Neuronal stem cell (in vitro differentiated cells): ENCODE measurements at regions not wholly inside any gene's neighbourhood (a gene's known extent, or its start where the extent isn't known, plus 50 kb on each side); places are given as distances from the start of the nearest gene placed in this dataset.

Experiments used
- DNase-seq: peaks from one replicate; pipeline ENCODE4 v3.0.0-alpha.2; 2013; ENCODE audit warnings: low spot score
- H2AFZ ChIP-seq: one replicate; pipeline ENCODE4 v1.6.1; 2013; ENCODE audit warnings: mild to moderate bottlenecking, low read length, inconsistent platforms
- H2AK5ac ChIP-seq: 2 replicates; pipeline ENCODE4 v1.6.1; 2013; ENCODE audit warnings: low read depth, mild to moderate bottlenecking, inconsistent platforms, low read length, moderate library complexity, mixed read lengths
- H2BK120ac ChIP-seq: 2 replicates; pipeline ENCODE4 v1.6.1; 2013; ENCODE audit warnings: low read depth, mild to moderate bottlenecking, inconsistent platforms, low read length, moderate library complexity, mixed read lengths
- H2BK12ac ChIP-seq: one replicate; pipeline ENCODE4 v1.6.1; 2013; ENCODE audit warnings: low read length, inconsistent platforms
- H2BK15ac ChIP-seq: 2 replicates; pipeline ENCODE4 v1.6.1; 2013; ENCODE audit warnings: mild to moderate bottlenecking, low read length, inconsistent platforms, mixed read lengths
- H2BK5ac ChIP-seq: one replicate; pipeline ENCODE4 v1.6.1; 2013; ENCODE audit warnings: inconsistent platforms, mild to moderate bottlenecking, low read length, moderate library complexity
- H3K14ac ChIP-seq: one replicate; pipeline ENCODE4 v1.6.1; 2013; ENCODE audit warnings: low read length, inconsistent platforms
- H3K18ac ChIP-seq: 2 replicates; pipeline ENCODE4 v1.6.1; 2013; ENCODE audit warnings: low read length, inconsistent platforms
- H3K23ac ChIP-seq: 2 replicates; pipeline ENCODE4 v1.6.1; 2013; ENCODE audit warnings: low read depth, mild to moderate bottlenecking, mixed read lengths, low read length, inconsistent platforms; ENCODE audit not compliant: poor library complexity
- H3K27ac ChIP-seq: replicated peaks from 3 replicates; pipeline ENCODE4 v1.5.1; 2013; ENCODE audit warnings: low read length, inconsistent platforms
- H3K27me3 ChIP-seq, 3 experiments: 2 replicates each; pipeline ENCODE4 v1.6.1; 2013; ENCODE audit warnings: low read length in 3 of 3, mild to moderate bottlenecking in 2 of 3, inconsistent platforms in 1 of 3, low read depth in 1 of 3, mixed read lengths in 1 of 3, moderate library complexity in 1 of 3; ENCODE audit not compliant: control insufficient read depth in 3 of 3, insufficient read depth in 3 of 3
- H3K36me3 ChIP-seq, 2 donors: replicated peaks in 1 of 2; 2 replicates each; pipeline ENCODE4 v1.6.1; 2013; ENCODE audit warnings: low read length in 2 of 2; ENCODE audit not compliant: control insufficient read depth in 2 of 2, insufficient read depth in 2 of 2
- H3K4ac ChIP-seq: 2 replicates; pipeline ENCODE4 v1.6.1; 2013; ENCODE audit warnings: inconsistent platforms, mild to moderate bottlenecking, low read length, moderate library complexity
- H3K4me1 ChIP-seq, 2 donors: 1 replicate in 1 of 2; 2 replicates in 1 of 2; pipeline ENCODE4 v1.6.1; 2013; ENCODE audit warnings: low read length in 2 of 2, low read depth in 1 of 2; ENCODE audit not compliant: control insufficient read depth in 2 of 2, insufficient read depth in 1 of 2
- H3K4me2 ChIP-seq: one replicate; pipeline ENCODE4 v1.6.1; 2013; ENCODE audit warnings: mild to moderate bottlenecking, low read length, inconsistent platforms; ENCODE audit not compliant: insufficient read depth, poor library complexity, severe bottlenecking
- H3K4me3 ChIP-seq, 2 donors: 2 replicates each; pipeline ENCODE4 v1.5.1; 2013; ENCODE audit warnings: low read length in 2 of 2, mild to moderate bottlenecking in 2 of 2, inconsistent platforms in 1 of 2, moderate library complexity in 1 of 2
- H3K79me1 ChIP-seq: one replicate; pipeline ENCODE4 v1.6.1; 2013; ENCODE audit warnings: low read depth, mild to moderate bottlenecking, inconsistent platforms, low read length, moderate library complexity
- H3K9ac ChIP-seq: one replicate; pipeline ENCODE4 v1.6.1; 2013; ENCODE audit warnings: mild to moderate bottlenecking, low read depth, low read length, inconsistent platforms; ENCODE audit not compliant: poor library complexity
- H3K9me3 ChIP-seq, 2 donors: replicated peaks in 1 of 2; 2 replicates each; pipeline versions ENCODE3 to v1.6.1; 2013; ENCODE audit warnings: low read length in 2 of 2, mild to moderate bottlenecking in 2 of 2, inconsistent platforms in 1 of 2, low read depth in 1 of 2, mixed read lengths in 1 of 2, moderate library complexity in 1 of 2; ENCODE audit not compliant: control insufficient read depth in 2 of 2, insufficient read depth in 1 of 2
- H4K8ac ChIP-seq: one replicate; pipeline ENCODE4 v1.6.1; 2013; ENCODE audit warnings: low read depth, mild to moderate bottlenecking, inconsistent platforms, low read length, moderate library complexity
- H4K91ac ChIP-seq: one replicate; pipeline ENCODE4 v1.6.1; 2013; ENCODE audit warnings: low read length, low read depth, mild to moderate bottlenecking, inconsistent platforms; ENCODE audit not compliant: poor library complexity
- WGBS, 2 donors: extraction: QIAGEN DNeasy Blood & Tissue Kit; methylation state at CpG; one replicate each; pipeline ENCODE4 v1.1.7; 2013; ENCODE audit warnings: missing lambda C conversion rate in 2 of 2, mixed read lengths in 1 of 2; ENCODE audit not compliant: insufficient read length in 2 of 2, insufficient replicate concordance in 1 of 2; ENCODE audit errors: extremely low coverage in 2 of 2; 5-methylcytosine and 5-hydroxymethylcytosine counted together

GRCh38 chr10:105986912-105987635 is 1177.4 kb downstream of the SORCS1 start:
- Histone ChIP-seq H3K23ac (no peak overlapping the region), H3K14ac (no peak overlapping the region), H3K36me3 (no peaks in the 10 kb centered on the region), H3K4me2 (no peak overlapping the region), H2BK12ac (no peak overlapping the region), H2BK15ac (no peak overlapping the region), H3K9ac (no peak overlapping the region), H3K18ac (no peak overlapping the region), H3K9me3 (no peaks in the 10 kb centered on the region), H3K4ac (no peak overlapping the region), H4K91ac (no peak overlapping the region), H3K4me1 (no peaks in the 10 kb centered on the region), H3K27me3 (no peaks in the 10 kb centered on the region), H4K8ac (no peak overlapping the region), H3K27ac (no peak overlapping the region), H3K79me1 (no peaks in the 10 kb centered on the region), H2BK5ac (no peak overlapping the region), H3K4me3 (no peak overlapping the region), H2AK5ac (no peak overlapping the region), H2AFZ (no peak overlapping the region), H2BK120ac (no peak overlapping the region)
- DNase-seq = no peak
- no CpG with 5 or more reads among the region's 3 CpGs for WGBS, 2 donors

- DNase-seq = no peak
- no peak overlapping the region for H3K4ac ChIP-seq
- no peak overlapping the region for H3K9ac ChIP-seq
- no peak overlapping the region for H2BK120ac ChIP-seq
- no peaks in the 10 kb centered on the region for H3K9me3 ChIP-seq
- no peak overlapping the region for H2BK5ac ChIP-seq
- H2BK15ac ChIP-seq = no peak overlapping the region
- no peak overlapping the region for H2AFZ ChIP-seq
- no peak overlapping the region for H3K27ac ChIP-seq
- no peak overlapping the region for H3K23ac ChIP-seq
- H3K27me3 ChIP-seq = no peaks in the 10 kb centered on the region
- H3K36me3 ChIP-seq = no peaks in the 10 kb centered on the region
- no peaks in the 10 kb centered on the region for H3K79me1 ChIP-seq
- no CpG with 5 or more reads among the region's 2 CpGs for WGBS, 2 donors
- H4K8ac ChIP-seq = no peak overlapping the region
- H3K18ac ChIP-seq = no peak overlapping the region
- no peak overlapping the region for H3K4me2 ChIP-seq
- H2AK5ac ChIP-seq = no peak overlapping the region
- no peak overlapping the region for H4K91ac ChIP-seq
- no peak overlapping the region for H3K14ac ChIP-seq
- no peak overlapping the region for H2BK12ac ChIP-seq
- no peak overlapping the region for H3K4me3 ChIP-seq
- H3K4me1 ChIP-seq = no peaks in the 10 kb centered on the region
Observed at GRCh38 chr10:105986486-105986885, 1178.0 kb downstream of the SORCS1 start.

- Histone ChIP-seq H3K27ac (no peak overlapping the region), H3K9me3 (no peaks in the 10 kb centered on the region), H3K23ac (no peak overlapping the region), H2BK120ac (no peak overlapping the region), H2BK5ac (no peak overlapping the region), H2AK5ac (no peak overlapping the region), H2BK15ac (no peak overlapping the region), H3K4me3 (no peak overlapping the region), H4K8ac (no peak overlapping the region), H3K79me1 (no peaks in the 10 kb centered on the region), H2AFZ (no peak overlapping the region), H3K18ac (no peak overlapping the region), H3K9ac (no peak overlapping the region), H2BK12ac (no peak overlapping the region), H3K4me1 (no peaks in the 10 kb centered on the region), H3K36me3 (no peaks in the 10 kb centered on the region), H3K27me3 (no peaks in the 10 kb centered on the region), H3K4ac (no peak overlapping the region), H3K14ac (no peak overlapping the region), H3K4me2 (no peak overlapping the region), H4K91ac (no peak overlapping the region)
- DNase-seq = no peak
- no CpG with 5 or more reads among the region's 3 CpGs for WGBS, 2 donors
Observed at GRCh38 chr10:105982735-105983134, 1181.8 kb downstream of the SORCS1 start.

- Histone ChIP-seq H4K8ac (no peak overlapping the region), H2AK5ac (no peak overlapping the region), H2BK12ac (no peak overlapping the region), H3K4me2 (no peak overlapping the region), H3K9me3 (no peaks in the 10 kb centered on the region), H3K27me3 (no peaks in the 10 kb centered on the region), H3K4me3 (no peak overlapping the region), H3K4me1 (no peaks in the 10 kb centered on the region), H3K79me1 (no peaks in the 10 kb centered on the region), H3K14ac (no peak overlapping the region), H2BK120ac (no peak overlapping the region), H2AFZ (no peak overlapping the region), H3K4ac (no peak overlapping the region), H3K27ac (no peak overlapping the region), H4K91ac (no peak overlapping the region), H3K23ac (no peak overlapping the region), H3K9ac (no peak overlapping the region), H2BK5ac (no peak overlapping the region), H3K18ac (no peak overlapping the region), H2BK15ac (no peak overlapping the region), H3K36me3 (no peaks in the 10 kb centered on the region)
- DNase-seq = no peak
- no CpG with 5 or more reads among the region's 2 CpGs for WGBS, 2 donors
Observed at GRCh38 chr10:105981679-105982078, 1182.8 kb downstream of the SORCS1 start.
